ENCODE measurements at regions not wholly inside any gene's neighbourhood (a gene's known extent, or its start where the extent isn't known, plus 50 kb on each side); places are given as distances from the start of the nearest gene placed in this dataset.

GRCh38 chr4:128452415-128452814 is 164.8 kb upstream of the PGRMC2 start:
- intact Hi-C loops (cut with DNase I; ENCODE audit: low total_unique reads) = no loop called here
- Histone ChIP-seq H3K4me3 (no peak overlapping the region), H3K9me3 (no peaks in the 10 kb centered on the region), H3K4me1 (no peaks in the 10 kb centered on the region), H3K36me3 (no peaks in the 10 kb centered on the region), H3K27ac (no peak overlapping the region), H3K27me3 (no peaks in the 10 kb centered on the region)
- TF ChIP-seq POLR2A (IDR thresholded peaks at IDR 0.05) = no peak
- TF ChIP-seq POLR2AphosphoS5 (IDR thresholded peaks at IDR 0.05) = no peak
- TF ChIP-seq, protein P1, sequence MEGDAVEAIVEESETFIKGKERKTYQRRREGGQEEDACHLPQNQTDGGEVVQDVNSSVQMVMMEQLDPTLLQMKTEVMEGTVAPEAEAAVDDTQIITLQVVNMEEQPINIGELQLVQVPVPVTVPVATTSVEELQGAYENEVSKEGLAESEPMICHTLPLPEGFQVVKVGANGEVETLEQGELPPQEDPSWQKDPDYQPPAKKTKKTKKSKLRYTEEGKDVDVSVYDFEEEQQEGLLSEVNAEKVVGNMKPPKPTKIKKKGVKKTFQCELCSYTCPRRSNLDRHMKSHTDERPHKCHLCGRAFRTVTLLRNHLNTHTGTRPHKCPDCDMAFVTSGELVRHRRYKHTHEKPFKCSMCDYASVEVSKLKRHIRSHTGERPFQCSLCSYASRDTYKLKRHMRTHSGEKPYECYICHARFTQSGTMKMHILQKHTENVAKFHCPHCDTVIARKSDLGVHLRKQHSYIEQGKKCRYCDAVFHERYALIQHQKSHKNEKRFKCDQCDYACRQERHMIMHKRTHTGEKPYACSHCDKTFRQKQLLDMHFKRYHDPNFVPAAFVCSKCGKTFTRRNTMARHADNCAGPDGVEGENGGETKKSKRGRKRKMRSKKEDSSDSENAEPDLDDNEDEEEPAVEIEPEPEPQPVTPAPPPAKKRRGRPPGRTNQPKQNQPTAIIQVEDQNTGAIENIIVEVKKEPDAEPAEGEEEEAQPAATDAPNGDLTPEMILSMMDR (IDR thresholded peaks at IDR 0.05) = no peak
- DNase-seq (ENCODE audit: low spot score in 2 of 2) = no peak

DNA sequence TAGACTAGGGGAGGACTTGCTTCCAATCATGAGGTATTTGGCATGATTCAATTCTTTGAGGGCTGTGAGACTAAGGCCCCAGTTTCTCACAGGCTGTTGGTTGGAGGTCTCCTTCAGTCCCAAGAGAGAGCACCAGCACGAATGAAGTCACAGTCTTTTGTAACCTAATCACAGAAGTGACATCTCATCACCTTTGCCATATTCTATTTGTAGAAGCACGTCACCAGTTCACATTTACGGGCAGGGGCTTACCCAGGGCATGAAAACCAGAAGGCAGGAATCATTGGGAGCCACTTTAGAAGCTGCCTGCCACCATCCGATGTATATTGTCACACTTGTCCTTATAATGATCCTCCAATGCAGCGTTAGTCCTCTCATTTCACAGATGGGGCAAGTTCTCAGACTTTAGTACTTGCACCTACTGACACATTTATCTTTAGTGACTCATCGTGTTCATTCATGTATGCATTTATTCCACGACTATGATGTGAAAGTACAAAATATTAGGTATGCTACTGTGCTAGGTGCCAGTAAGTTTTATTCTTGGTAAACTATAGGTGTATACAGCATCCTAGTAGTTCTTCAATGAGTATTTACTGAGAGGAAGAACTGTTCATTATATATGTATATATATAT is 163.8 kb upstream of the PGRMC2 start:
- H3K4me3 ChIP-seq = no peak overlapping the region
- H3K36me3 ChIP-seq = no peaks in the 10 kb centered on the region
- H3K27ac ChIP-seq = no peak overlapping the region
- no peaks in the 10 kb centered on the region for H3K4me1 ChIP-seq
- no peaks in the 10 kb centered on the region for H3K9me3 ChIP-seq
- H3K27me3 ChIP-seq = no peaks in the 10 kb centered on the region
- intact Hi-C loops (cut with DNase I; ENCODE audit: low total_unique reads) = no loop called here
- TF ChIP-seq POLR2AphosphoS5 (IDR thresholded peaks at IDR 0.05) = no peak
- no peak for TF ChIP-seq POLR2A (IDR thresholded peaks at IDR 0.05)
- TF ChIP-seq, protein P1 (IDR thresholded peaks at IDR 0.05) = no peak
- no peak for DNase-seq (ENCODE audit: low spot score in 2 of 2)

- H3K36me3 ChIP-seq = no peaks in the 10 kb centered on the region
- no peaks in the 10 kb centered on the region for H3K9me3 ChIP-seq
- intact Hi-C loops (cut with DNase I; ENCODE audit: low total_unique reads) = no loop called here
- TF ChIP-seq, protein P1 (IDR thresholded peaks at IDR 0.05) = no peak
- TF ChIP-seq POLR2A (IDR thresholded peaks at IDR 0.05) = no peak
- no peak for TF ChIP-seq POLR2AphosphoS5 (IDR thresholded peaks at IDR 0.05)
- no peak overlapping the region for H3K4me3 ChIP-seq
- no peaks in the 10 kb centered on the region for H3K4me1 ChIP-seq
- H3K27ac ChIP-seq = no peak overlapping the region
- no peaks in the 10 kb centered on the region for H3K27me3 ChIP-seq
- DNase-seq (ENCODE audit: low spot score in 2 of 2) = no peak
Observed at GRCh38 chr4:128450326-128451120, 162.9 kb upstream of the PGRMC2 start.

DNA sequence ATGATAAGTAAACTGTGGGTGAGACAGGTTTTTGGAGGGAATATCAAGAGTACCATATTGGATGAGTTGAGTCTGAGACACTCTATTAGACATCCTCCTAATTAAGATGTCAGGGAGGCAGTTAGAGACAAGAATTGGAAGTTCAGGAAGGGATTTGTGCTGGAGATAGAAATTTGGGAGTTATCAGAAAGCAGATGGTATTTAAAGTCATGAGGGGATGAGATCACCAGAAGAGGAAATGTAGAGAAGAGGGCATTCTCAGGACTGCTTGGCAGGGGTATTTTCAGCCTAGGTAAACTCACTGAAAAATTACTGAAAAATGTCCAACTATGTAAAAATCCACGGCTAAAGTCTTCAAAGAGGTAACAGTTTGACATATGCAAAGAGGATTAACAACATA is 161.6 kb upstream of the PGRMC2 start:
- no peak for DNase-seq (ENCODE audit: low spot score in 2 of 2)
- intact Hi-C loops (cut with DNase I; ENCODE audit: low total_unique reads) = no loop called here
- Histone ChIP-seq H3K36me3 (no peaks in the 10 kb centered on the region), H3K4me1 (no peaks in the 10 kb centered on the region), H3K9me3 (peaks cover 0 to 11% of the 10 kb centered on the region in 2 donors), H3K27me3 (no peaks in the 10 kb centered on the region), H3K4me3 (no peak overlapping the region), H3K27ac (no peak overlapping the region)
- TF ChIP-seq POLR2AphosphoS5 (IDR thresholded peaks at IDR 0.05) = no peak
- no peak for TF ChIP-seq POLR2A (IDR thresholded peaks at IDR 0.05)
- TF ChIP-seq, protein P1 (IDR thresholded peaks at IDR 0.05) = no peak

All from breast epithelium (tissue), 4 donors.